ENCODE measurements at regions not wholly inside any gene's neighbourhood (a gene's known extent, or its start where the extent isn't known, plus 50 kb on each side); places are given as distances from the start of the nearest gene placed in this dataset.
A peak's percentile ranks its signal among the peaks of the same experiment; 100 is the strongest.
"Not testable (repeated sequence)": the region's sequence is repeated elsewhere in the genome, so short reads cannot be mapped to it uniquely, and the experiment has no call there.

DNA sequence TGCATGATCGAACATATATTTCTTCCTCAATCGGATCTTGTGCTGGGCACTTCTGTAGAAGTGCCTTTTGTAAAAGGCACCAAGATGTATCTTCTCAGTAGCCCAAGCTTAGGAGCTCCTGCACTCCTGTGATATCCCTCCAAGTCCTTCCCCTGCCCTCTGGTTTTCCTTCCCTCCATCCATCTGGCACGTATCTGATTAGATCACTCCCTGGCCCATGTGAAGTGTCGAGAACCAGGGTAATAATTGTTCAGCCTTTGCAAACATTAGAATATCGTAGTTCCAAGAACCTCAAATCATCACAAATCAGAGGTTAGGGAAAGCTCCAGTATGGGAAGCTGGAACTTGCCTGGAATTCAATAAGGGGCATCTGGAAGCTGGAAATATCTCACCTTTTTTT is 221.1 kb upstream of the AUTS2 start:
- Histone ChIP-seq H3K27me3 (ENCODE audit: control insufficient read depth in 2 of 2, insufficient read depth in 1 of 2, low read length in 1 of 2) (no peaks in the 10 kb centered on the region), H3K36me3 (ENCODE audit: control insufficient read depth in 2 of 2, insufficient read depth in 2 of 2, low read length in 1 of 2) (no peaks in the 10 kb centered on the region), H3K27ac (ENCODE audit: low read depth in 1 of 2, low read length in 1 of 2) (no peak overlapping the region), H3K4me1 (ENCODE audit: control insufficient read depth in 2 of 2, insufficient read depth in 2 of 2, low read length in 2 of 2) (no peaks in the 10 kb centered on the region), H3K9me3 (ENCODE audit: control insufficient read depth in 2 of 2, insufficient read depth in 1 of 2, low read length in 1 of 2) (no peaks in the 10 kb centered on the region), H3K4me3 (ENCODE audit: low read length in 2 of 2) (no peak overlapping the region)
- no peak for DNase-seq (ENCODE audit: low read depth in 6 of 9, low spot score in 9 of 9)
- WGBS: 80% methylated on average over 5 of the region's 5 CpGs

DNA sequence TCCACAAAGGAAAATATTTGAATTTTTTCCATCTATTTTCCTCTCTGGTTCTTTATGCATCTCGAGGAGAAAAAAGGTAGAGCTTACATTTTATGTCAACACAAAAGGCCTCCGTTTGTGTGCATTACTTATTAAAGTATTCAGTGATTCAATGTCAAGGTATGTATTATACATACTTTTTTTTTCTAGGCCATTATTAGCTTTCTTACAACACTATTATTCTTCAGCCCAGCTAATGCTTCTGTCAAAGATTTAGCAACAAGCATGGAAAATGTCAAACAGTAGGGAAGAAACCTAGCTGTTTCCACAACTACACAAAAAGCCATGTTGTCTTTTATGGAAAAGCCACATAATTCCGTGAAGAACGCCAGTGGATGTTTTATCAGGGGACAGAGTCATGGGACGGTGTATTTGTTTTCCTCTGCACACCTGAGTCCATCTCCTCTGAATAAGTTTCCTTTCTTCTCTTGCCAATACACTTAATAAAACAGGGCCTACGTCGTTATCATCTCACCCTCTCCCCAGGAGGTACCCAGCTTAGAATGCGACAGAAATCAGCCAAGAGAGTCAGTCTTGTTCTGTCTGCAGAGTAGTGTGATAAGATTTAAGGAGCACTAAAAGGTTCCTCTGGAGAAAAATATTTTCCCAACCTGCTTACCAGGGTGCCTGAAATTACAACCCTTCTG is 209.7 kb upstream of the AUTS2 start:
- no peaks in the 10 kb centered on the region for H3K4me1 ChIP-seq (ENCODE audit: control insufficient read depth in 2 of 2, insufficient read depth in 2 of 2, low read length in 2 of 2)
- no peak for DNase-seq (ENCODE audit: low read depth in 6 of 9, low spot score in 9 of 9)
- no peaks in the 10 kb centered on the region for H3K36me3 ChIP-seq (ENCODE audit: control insufficient read depth in 2 of 2, insufficient read depth in 2 of 2, low read length in 1 of 2)
- H3K27me3 ChIP-seq (ENCODE audit: control insufficient read depth in 2 of 2, insufficient read depth in 1 of 2, low read length in 1 of 2): no peaks in the 10 kb centered on the region
- no peak overlapping the region for H3K4me3 ChIP-seq (ENCODE audit: low read length in 2 of 2)
- no peak overlapping the region for H3K27ac ChIP-seq (ENCODE audit: low read depth in 1 of 2, low read length in 1 of 2)
- H3K9me3 ChIP-seq (ENCODE audit: control insufficient read depth in 2 of 2, insufficient read depth in 1 of 2, low read length in 1 of 2): no peaks in the 10 kb centered on the region
- 94% methylated on average over 8 of the region's 8 CpGs for WGBS

DNA sequence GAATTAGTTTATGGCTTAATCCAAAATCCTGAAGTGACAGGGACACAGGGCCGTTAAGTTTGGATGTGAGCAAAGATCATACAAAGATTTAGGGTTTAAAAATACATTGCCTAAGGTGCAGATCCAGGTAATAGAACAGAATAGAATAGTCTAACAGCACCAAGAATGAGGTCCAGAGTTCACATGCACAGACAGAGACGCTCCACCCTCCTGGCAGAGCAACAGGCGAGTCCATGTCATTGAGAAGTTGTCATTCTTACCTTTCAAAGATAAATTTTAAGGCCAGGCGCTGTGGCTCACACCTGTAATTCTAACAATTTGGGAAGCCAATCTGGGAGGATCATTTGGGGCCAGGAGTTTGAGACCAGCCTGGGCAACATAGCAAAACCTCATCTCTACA is 209.1 kb upstream of the AUTS2 start:
- WGBS: 85% methylated on average over 4 of the region's 4 CpGs
- Histone ChIP-seq H3K4me1 (ENCODE audit: control insufficient read depth in 2 of 2, insufficient read depth in 2 of 2, low read length in 2 of 2) (no peaks in the 10 kb centered on the region), H3K27ac (ENCODE audit: low read depth in 1 of 2, low read length in 1 of 2) (no peak overlapping the region), H3K36me3 (ENCODE audit: control insufficient read depth in 2 of 2, insufficient read depth in 2 of 2, low read length in 1 of 2) (no peaks in the 10 kb centered on the region), H3K4me3 (ENCODE audit: low read length in 2 of 2) (no peak overlapping the region), H3K9me3 (ENCODE audit: control insufficient read depth in 2 of 2, insufficient read depth in 1 of 2, low read length in 1 of 2) (no peaks in the 10 kb centered on the region), H3K27me3 (ENCODE audit: control insufficient read depth in 2 of 2, insufficient read depth in 1 of 2, low read length in 1 of 2) (no peaks in the 10 kb centered on the region)
- no peak for DNase-seq (ENCODE audit: low read depth in 6 of 9, low spot score in 9 of 9)

GRCh38 chr7:69393912-69394311 is 204.4 kb upstream of the AUTS2 start:
- not testable (repeated sequence) for H3K4me3 ChIP-seq (ENCODE audit: low read length in 2 of 2); H3K36me3 ChIP-seq (ENCODE audit: control insufficient read depth in 2 of 2, insufficient read depth in 2 of 2, low read length in 1 of 2); H3K4me1 ChIP-seq (ENCODE audit: control insufficient read depth in 2 of 2, insufficient read depth in 2 of 2, low read length in 2 of 2); DNase-seq (ENCODE audit: low read depth in 6 of 9, low spot score in 9 of 9); H3K9me3 ChIP-seq (ENCODE audit: control insufficient read depth in 2 of 2, insufficient read depth in 1 of 2, low read length in 1 of 2); H3K27me3 ChIP-seq (ENCODE audit: control insufficient read depth in 2 of 2, insufficient read depth in 1 of 2, low read length in 1 of 2); H3K27ac ChIP-seq (ENCODE audit: low read depth in 1 of 2, low read length in 1 of 2)
- WGBS: 97% methylated on average over 30 of the region's 30 CpGs

DNA sequence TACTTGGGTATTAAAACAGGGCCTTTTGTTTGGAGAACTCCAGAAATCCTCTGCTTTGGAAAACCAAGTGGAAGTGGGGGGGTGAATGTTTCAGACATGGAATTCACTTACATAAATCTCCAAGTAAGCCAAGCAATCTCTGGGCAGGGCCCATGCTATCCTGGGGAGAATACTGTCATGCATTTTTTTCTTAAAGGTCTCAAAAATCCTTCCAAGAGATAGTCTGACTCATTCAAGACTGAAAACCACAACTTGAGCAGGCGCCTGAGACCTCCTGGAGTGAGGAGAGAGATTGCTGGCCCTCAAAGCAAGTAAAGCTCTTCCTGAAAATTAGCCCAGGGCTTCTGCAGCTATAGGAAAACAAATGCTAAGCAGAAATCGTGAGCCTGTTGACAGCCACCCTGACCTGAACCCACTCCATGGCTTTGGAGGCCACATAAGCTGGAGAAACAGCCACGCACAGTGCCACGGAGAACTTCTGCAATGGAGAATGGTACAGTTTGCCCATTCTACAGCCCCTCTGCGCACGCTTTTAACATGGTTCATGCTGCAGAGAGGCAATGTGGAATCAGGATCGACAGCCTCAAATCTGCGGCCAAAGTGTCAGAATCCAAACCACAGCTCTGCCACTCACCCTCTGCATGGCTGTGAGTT is 203.1 kb upstream of the AUTS2 start:
- Histone ChIP-seq H3K4me3 (ENCODE audit: low read length in 2 of 2) (no peak overlapping the region), H3K27ac (ENCODE audit: low read depth in 1 of 2, low read length in 1 of 2) (no peak overlapping the region), H3K36me3 (ENCODE audit: control insufficient read depth in 2 of 2, insufficient read depth in 2 of 2, low read length in 1 of 2) (no peaks in the 10 kb centered on the region), H3K9me3 (ENCODE audit: control insufficient read depth in 2 of 2, insufficient read depth in 1 of 2, low read length in 1 of 2) (no peaks in the 10 kb centered on the region), H3K4me1 (ENCODE audit: control insufficient read depth in 2 of 2, insufficient read depth in 2 of 2, low read length in 2 of 2) (no peaks in the 10 kb centered on the region), H3K27me3 (ENCODE audit: control insufficient read depth in 2 of 2, insufficient read depth in 1 of 2, low read length in 1 of 2) (no peaks in the 10 kb centered on the region)
- 90% methylated on average over 8 of the region's 8 CpGs for WGBS
- DNase-seq (ENCODE audit: low read depth in 6 of 9, low spot score in 9 of 9): no peak

- no peak overlapping the region for H3K4me3 ChIP-seq (ENCODE audit: low read length in 2 of 2)
- H3K36me3 ChIP-seq (ENCODE audit: control insufficient read depth in 2 of 2, insufficient read depth in 2 of 2, low read length in 1 of 2): no peaks in the 10 kb centered on the region
- H3K27ac ChIP-seq (ENCODE audit: low read depth in 1 of 2, low read length in 1 of 2): no peak overlapping the region
- H3K9me3 ChIP-seq (ENCODE audit: control insufficient read depth in 2 of 2, insufficient read depth in 1 of 2, low read length in 1 of 2): no peaks in the 10 kb centered on the region
- H3K4me1 ChIP-seq (ENCODE audit: control insufficient read depth in 2 of 2, insufficient read depth in 2 of 2, low read length in 2 of 2): no peaks in the 10 kb centered on the region
- WGBS: 95% methylated on average over 4 of the region's 4 CpGs
- DNase-seq (ENCODE audit: low read depth in 6 of 9, low spot score in 9 of 9): no peak
- no peaks in the 10 kb centered on the region for H3K27me3 ChIP-seq (ENCODE audit: control insufficient read depth in 2 of 2, insufficient read depth in 1 of 2, low read length in 1 of 2)
Observed at GRCh38 chr7:69398986-69399385, 199.3 kb upstream of the AUTS2 start.

DNA sequence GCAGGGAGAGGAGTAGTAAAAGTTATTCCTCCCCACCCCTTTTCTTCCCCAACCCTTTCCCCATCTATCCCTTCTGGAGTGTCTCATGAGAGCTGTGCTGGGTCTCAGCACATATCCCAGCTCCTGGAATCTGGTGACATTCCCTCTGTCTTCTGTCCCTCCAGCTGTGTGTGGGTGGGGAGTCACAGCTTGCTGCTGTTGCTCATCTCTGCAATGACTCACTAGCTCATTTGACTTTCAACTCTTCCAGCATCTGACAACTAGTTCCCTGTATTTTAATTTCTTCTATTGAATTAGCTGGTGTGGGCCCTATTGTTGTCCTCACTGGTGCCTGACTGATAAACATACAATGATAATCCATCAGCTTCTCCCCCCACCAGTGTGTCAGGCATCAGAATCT is 198.9 kb upstream of the AUTS2 start:
- DNase-seq (ENCODE audit: low read depth in 6 of 9, low spot score in 9 of 9): no peak
- Histone ChIP-seq H3K4me3 (ENCODE audit: low read length in 2 of 2) (no peak overlapping the region), H3K36me3 (ENCODE audit: control insufficient read depth in 2 of 2, insufficient read depth in 2 of 2, low read length in 1 of 2) (no peaks in the 10 kb centered on the region), H3K9me3 (ENCODE audit: control insufficient read depth in 2 of 2, insufficient read depth in 1 of 2, low read length in 1 of 2) (no peaks in the 10 kb centered on the region), H3K27me3 (ENCODE audit: control insufficient read depth in 2 of 2, insufficient read depth in 1 of 2, low read length in 1 of 2) (no peaks in the 10 kb centered on the region), H3K4me1 (ENCODE audit: control insufficient read depth in 2 of 2, insufficient read depth in 2 of 2, low read length in 2 of 2) (no peaks in the 10 kb centered on the region), H3K27ac (ENCODE audit: low read depth in 1 of 2, low read length in 1 of 2) (no peak overlapping the region)

- no peaks in the 10 kb centered on the region for H3K36me3 ChIP-seq (ENCODE audit: control insufficient read depth in 2 of 2, insufficient read depth in 2 of 2, low read length in 1 of 2)
- H3K9me3 ChIP-seq (ENCODE audit: control insufficient read depth in 2 of 2, insufficient read depth in 1 of 2, low read length in 1 of 2): no peaks in the 10 kb centered on the region
- no peak for DNase-seq (ENCODE audit: low read depth in 6 of 9, low spot score in 9 of 9)
- WGBS: 90% methylated on average over 2 of the region's 2 CpGs
- H3K27ac ChIP-seq (ENCODE audit: low read depth in 1 of 2, low read length in 1 of 2): no peak overlapping the region
- H3K27me3 ChIP-seq (ENCODE audit: control insufficient read depth in 2 of 2, insufficient read depth in 1 of 2, low read length in 1 of 2): no peaks in the 10 kb centered on the region
- H3K4me1 ChIP-seq (ENCODE audit: control insufficient read depth in 2 of 2, insufficient read depth in 2 of 2, low read length in 2 of 2): no peaks in the 10 kb centered on the region
- H3K4me3 ChIP-seq (ENCODE audit: low read length in 2 of 2): no peak overlapping the region
Observed at GRCh38 chr7:69402696-69403095, 195.6 kb upstream of the AUTS2 start.

DNA sequence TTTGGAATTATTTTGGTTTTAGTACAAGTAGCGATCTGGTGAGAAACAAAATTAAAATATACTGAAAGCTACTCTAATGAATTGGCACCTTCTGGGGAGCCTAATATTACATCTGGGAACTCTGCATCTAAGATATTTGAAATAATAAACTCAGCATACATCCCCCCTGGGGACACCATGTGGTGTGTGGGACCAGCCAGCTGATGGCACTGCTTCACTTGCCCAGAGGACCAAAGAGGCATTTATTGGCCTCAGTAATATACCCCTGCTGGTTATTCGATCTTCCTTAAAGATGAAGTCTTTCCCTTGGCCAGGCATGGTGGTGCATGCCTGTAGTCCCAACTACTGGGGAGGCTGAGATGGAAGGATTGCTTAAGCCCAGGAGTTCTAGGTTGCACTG is 195.1 kb upstream of the AUTS2 start:
- 63% methylated on average over 2 of the region's 2 CpGs for WGBS
- peak in 1 of 9 donors; percentile 2 for DNase-seq (ENCODE audit: low read depth in 6 of 9, low spot score in 9 of 9)

More for the DNA sequence above, 195.1 kb upstream of the AUTS2 start:
- Histone ChIP-seq H3K9me3 (ENCODE audit: control insufficient read depth in 2 of 2, insufficient read depth in 1 of 2, low read length in 1 of 2) (no peaks in the 10 kb centered on the region), H3K4me3 (ENCODE audit: low read length in 2 of 2) (no peak overlapping the region), H3K27me3 (ENCODE audit: control insufficient read depth in 2 of 2, insufficient read depth in 1 of 2, low read length in 1 of 2) (no peaks in the 10 kb centered on the region), H3K4me1 (ENCODE audit: control insufficient read depth in 2 of 2, insufficient read depth in 2 of 2, low read length in 2 of 2) (no peaks in the 10 kb centered on the region), H3K27ac (ENCODE audit: low read depth in 1 of 2, low read length in 1 of 2) (no peak overlapping the region), H3K36me3 (ENCODE audit: control insufficient read depth in 2 of 2, insufficient read depth in 2 of 2, low read length in 1 of 2) (no peaks in the 10 kb centered on the region)

All from thymus (tissue), 11 donors.